KBM-7 (cell line): ENCODE measurements at regions not wholly inside any gene's neighbourhood (a gene's known extent, or its start where the extent isn't known, plus 50 kb on each side); places are given as distances from the start of the nearest gene placed in this dataset.

Source experiments
- DNase-seq: peaks from one replicate; pipeline ENCODE4 v3.0.0-alpha.2; 2015
- in situ Hi-C: fragments of 300-500 bp; cut with MboI; formaldehyde crosslinking; loops from 2 replicates; pipeline ENCODE4 v1.14.3; 2020; ENCODE audit warnings: low sequenced_read_pairs, low pct_unique_long_range_greater_than_20kb, mixed read lengths

DNA sequence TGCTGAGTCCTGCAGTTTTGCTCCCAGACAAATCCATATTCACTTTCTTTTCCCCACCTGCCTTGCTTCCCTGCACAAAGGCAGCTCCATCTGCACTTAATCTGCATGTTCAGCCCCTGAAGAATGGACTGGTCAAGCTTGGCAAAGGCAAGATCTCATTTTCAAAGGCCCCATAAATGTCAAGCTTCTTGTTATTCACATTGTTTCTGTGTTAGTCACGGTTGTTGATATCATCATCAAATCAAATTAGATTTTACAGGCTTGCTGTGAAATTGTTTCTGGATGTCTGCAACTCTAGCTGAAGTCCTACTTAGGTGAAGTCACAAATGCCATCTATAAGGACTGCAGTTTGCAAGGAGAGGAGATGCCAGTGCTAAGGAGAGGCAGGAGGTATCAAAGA, 91.0 kb downstream of the GPAM start:
- DNase-seq: no peak
- in situ Hi-C loops: no loop called here

DNA sequence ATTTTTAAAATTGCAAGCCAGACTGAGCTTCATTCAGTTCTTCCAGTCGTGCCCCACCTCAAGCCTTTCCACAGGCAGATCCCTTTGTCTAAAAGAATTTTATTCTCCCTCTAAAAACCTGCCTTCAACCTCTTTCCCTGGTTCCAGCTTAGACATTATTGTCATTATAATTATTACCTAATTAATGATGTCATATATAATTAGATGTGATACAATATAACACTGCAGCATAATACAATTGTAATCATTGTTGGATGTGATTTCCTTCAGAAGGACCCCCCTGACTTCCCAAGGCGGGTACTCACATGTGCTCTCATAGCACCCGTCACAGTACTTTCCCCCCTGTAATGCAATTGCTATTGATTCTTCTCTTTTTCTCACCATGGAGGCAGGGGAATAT, 88.6 kb downstream of the GPAM start:
- in situ Hi-C loops: no loop called here
- DNase-seq: no peak

DNA sequence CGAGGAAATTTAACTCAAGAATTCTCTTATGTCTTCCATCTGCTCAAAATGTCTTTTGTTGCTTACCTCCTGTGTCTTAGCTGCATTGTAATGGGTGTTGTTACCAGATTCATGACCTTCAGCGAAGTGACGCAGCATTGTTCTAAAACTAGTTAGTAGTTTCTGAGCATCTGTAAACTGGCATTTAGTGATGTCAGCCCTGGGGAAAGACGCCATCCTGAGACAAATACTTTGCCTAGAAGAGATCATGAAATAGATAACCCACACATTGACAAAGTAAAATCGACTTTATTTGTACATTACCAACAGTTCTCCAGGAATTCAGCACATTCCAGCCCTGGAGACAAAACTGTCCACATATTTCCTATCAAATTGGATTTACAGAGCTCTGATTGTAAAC, 87.8 kb downstream of the GPAM start:
- DNase-seq: no peak
- in situ Hi-C loops: no loop called here

DNA sequence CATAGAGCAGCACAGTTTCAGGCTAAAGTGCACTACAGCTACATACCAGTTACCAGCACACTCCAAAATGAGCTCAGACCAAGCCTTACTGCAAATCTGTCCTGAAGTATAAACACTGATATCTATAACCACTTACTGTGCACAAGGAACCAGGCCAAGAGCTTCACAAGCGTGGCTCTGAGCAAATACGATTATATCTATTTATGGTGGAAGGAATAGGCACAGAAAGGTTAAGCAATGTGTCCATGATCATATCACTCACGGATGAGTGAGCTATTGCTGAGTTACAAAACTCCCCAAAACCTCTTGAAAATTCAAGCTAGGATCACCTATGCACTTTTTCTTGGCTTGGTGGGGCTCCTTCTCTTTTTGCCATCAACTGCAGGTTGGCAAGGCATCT, 84.9 kb downstream of the GPAM start:
- DNase-seq: no peak
- in situ Hi-C loops: no loop called here
